HEK293 (cell line): ENCODE measurements at regions not wholly inside any gene's neighbourhood (a gene's known extent, or its start where the extent isn't known, plus 50 kb on each side); places are given as distances from the start of the nearest gene placed in this dataset.

Source experiments
- CTCF ChIA-PET: fragments of 350-600 bp; formaldehyde crosslinking; extraction: SDS; loops from one replicate; lab custom pipeline; 2021; ENCODE audit warnings: antibody characterized with exemption; lab: Yijun Ruan, JAX
- POLR2A ChIA-PET: fragments of 300-600 bp; formaldehyde crosslinking; extraction: SDS; loops from one replicate; lab custom pipeline; 2020; ENCODE audit warnings: antibody characterized with exemption, inconsistent platforms; lab: Yijun Ruan, JAX
- H3K27ac ChIP-seq: fragments of 200-500 bp; sonication (Bioruptor generic); 2 replicates; pipeline ENCODE4 v1.5.1; 2014; ENCODE audit warnings: low read depth, low read length, control low read depth, inconsistent platforms; ENCODE audit errors: extremely low read depth
- H3K36me3 ChIP-seq, 2 experiments: fragments of 200-500 bp in 1 of 2; sonication (Bioruptor generic) in 1 of 2; 1 replicate in 1 of 2; 2 replicates in 1 of 2; pipeline ENCODE4 v1.5.1; 2014 to 2017; ENCODE audit warnings: inconsistent platforms in 2 of 2, low read length in 2 of 2; ENCODE audit not compliant: control insufficient read depth in 2 of 2, insufficient read depth in 1 of 2
- H3K4me1 ChIP-seq: fragments of 200-500 bp; sonication (Bioruptor generic); 2 replicates; pipeline ENCODE4 v1.5.1; 2014; ENCODE audit warnings: mild to moderate bottlenecking, low read length, inconsistent platforms; ENCODE audit not compliant: control insufficient read depth, insufficient read depth
- H3K4me3 ChIP-seq: 2 replicates; pipeline ENCODE4 v1.5.1; 2011; ENCODE audit warnings: low read depth, mild to moderate bottlenecking, control low read depth, low read length, moderate library complexity
- H3K9me3 ChIP-seq: fragments of 200-500 bp; sonication (Bioruptor generic); 2 replicates; pipeline ENCODE4 v1.5.1; 2014; ENCODE audit warnings: low read depth, low read length, inconsistent platforms; ENCODE audit not compliant: control insufficient read depth, insufficient read depth
- HOXD13 ChIP-seq: sonication (generic); formaldehyde crosslinking; IDR thresholded peaks from 2 replicates; pipeline ENCODE4 v1.8.0; 2022; ENCODE audit warnings: missing genetic modification reagents, borderline replicate concordance
- OSR2 ChIP-seq: fragments of 450-650 bp; formaldehyde crosslinking; IDR thresholded peaks from 2 replicates; pipeline ENCODE4 v1.5.1; 2016; ENCODE audit warnings: missing biosample characterization, missing genetic modification characterization
- SCRT2 ChIP-seq: fragments of 450-650 bp; formaldehyde crosslinking; IDR thresholded peaks from 2 replicates; pipeline ENCODE4 v1.5.1; 2016; ENCODE audit warnings: missing biosample characterization, missing genetic modification characterization
- SETDB1 ChIP-seq: IDR thresholded peaks from one replicate; pipeline ENCODE4 v1.6.1; 2017; ENCODE audit warnings: mild to moderate bottlenecking, low read length, moderate library complexity, mixed read lengths; ENCODE audit not compliant: insufficient read length
- SP2 ChIP-seq: fragments of 450-650 bp; formaldehyde crosslinking; IDR thresholded peaks from 2 replicates; pipeline ENCODE4 v1.5.1; 2016; ENCODE audit warnings: missing biosample characterization, missing genetic modification characterization
- YY1 ChIP-seq: fragments of 450-650 bp; formaldehyde crosslinking; IDR thresholded peaks from 2 replicates; pipeline ENCODE4 v1.5.1; 2018; ENCODE audit warnings: missing biosample characterization, missing genetic modification characterization
- ZNF140 ChIP-seq: fragments of 450-650 bp; formaldehyde crosslinking; IDR thresholded peaks from 2 replicates; pipeline ENCODE4 v1.5.1; 2016; ENCODE audit warnings: missing biosample characterization, missing genetic modification characterization
- ZNF155 ChIP-seq: fragments of 450-650 bp; formaldehyde crosslinking; IDR thresholded peaks from 2 replicates; pipeline ENCODE4 v1.5.1; 2016; ENCODE audit warnings: missing biosample characterization, missing genetic modification characterization
- ZNF24 ChIP-seq: fragments of 450-650 bp; formaldehyde crosslinking; IDR thresholded peaks from 2 replicates; pipeline ENCODE4 v1.5.1; 2016; ENCODE audit warnings: missing biosample characterization, missing genetic modification characterization
- ZNF324 ChIP-seq: fragments of 450-650 bp; formaldehyde crosslinking; IDR thresholded peaks from 2 replicates; pipeline ENCODE4 v1.5.1; 2016; ENCODE audit warnings: missing biosample characterization, missing genetic modification characterization
- ZNF335 ChIP-seq: fragments of 450-650 bp; formaldehyde crosslinking; conservative IDR thresholded peaks from 2 replicates; pipeline ENCODE4 v1.5.1; 2016; ENCODE audit warnings: missing biosample characterization, missing genetic modification characterization
- ZNF341 ChIP-seq: fragments of 450-650 bp; formaldehyde crosslinking; IDR thresholded peaks from 2 replicates; pipeline ENCODE4; 2016; ENCODE audit warnings: low read depth, missing biosample characterization, missing genetic modification characterization
- ZNF394 ChIP-seq: fragments of 450-650 bp; formaldehyde crosslinking; IDR thresholded peaks from 2 replicates; pipeline ENCODE4 v1.5.1; 2016; ENCODE audit warnings: missing biosample characterization, missing genetic modification characterization, mild to moderate bottlenecking, moderate library complexity, borderline replicate concordance
- ZNF416 ChIP-seq: fragments of 450-650 bp; formaldehyde crosslinking; IDR thresholded peaks from 2 replicates; pipeline ENCODE4 v1.5.1; 2016; ENCODE audit warnings: missing biosample characterization, missing genetic modification characterization
- ZNF48 ChIP-seq: fragments of 450-650 bp; formaldehyde crosslinking; IDR thresholded peaks from 2 replicates; pipeline ENCODE4 v1.5.1; 2016; ENCODE audit warnings: missing biosample characterization, missing genetic modification characterization
- ZNF514 ChIP-seq: fragments of 450-650 bp; formaldehyde crosslinking; IDR thresholded peaks from 2 replicates; pipeline ENCODE4 v1.5.1; 2016; ENCODE audit warnings: missing biosample characterization, missing genetic modification characterization
- TF ChIP-seq, protein P1 (sequence below): fragments of 450-650 bp; formaldehyde crosslinking; IDR thresholded peaks from 2 replicates; pipeline ENCODE4 v1.5.1; 2016; ENCODE audit warnings: missing biosample characterization, missing genetic modification characterization, borderline replicate concordance
- TF ChIP-seq, protein P2 (sequence below): fragments of 450-650 bp; formaldehyde crosslinking; IDR thresholded peaks from 2 replicates; pipeline ENCODE4 v1.5.1; 2017; ENCODE audit warnings: missing biosample characterization, mild to moderate bottlenecking, missing genetic modification characterization, moderate library complexity
- TF ChIP-seq, protein P3 (sequence below): fragments of 450-650 bp; formaldehyde crosslinking; IDR thresholded peaks from 2 replicates; pipeline ENCODE4 v1.5.1; 2017; ENCODE audit warnings: missing biosample characterization, missing genetic modification characterization
- TF ChIP-seq, protein P4 (sequence below): fragments of 450-650 bp; formaldehyde crosslinking; IDR thresholded peaks from 2 replicates; pipeline ENCODE4 v1.5.1; 2016; ENCODE audit warnings: missing biosample characterization, missing genetic modification characterization

DNA sequence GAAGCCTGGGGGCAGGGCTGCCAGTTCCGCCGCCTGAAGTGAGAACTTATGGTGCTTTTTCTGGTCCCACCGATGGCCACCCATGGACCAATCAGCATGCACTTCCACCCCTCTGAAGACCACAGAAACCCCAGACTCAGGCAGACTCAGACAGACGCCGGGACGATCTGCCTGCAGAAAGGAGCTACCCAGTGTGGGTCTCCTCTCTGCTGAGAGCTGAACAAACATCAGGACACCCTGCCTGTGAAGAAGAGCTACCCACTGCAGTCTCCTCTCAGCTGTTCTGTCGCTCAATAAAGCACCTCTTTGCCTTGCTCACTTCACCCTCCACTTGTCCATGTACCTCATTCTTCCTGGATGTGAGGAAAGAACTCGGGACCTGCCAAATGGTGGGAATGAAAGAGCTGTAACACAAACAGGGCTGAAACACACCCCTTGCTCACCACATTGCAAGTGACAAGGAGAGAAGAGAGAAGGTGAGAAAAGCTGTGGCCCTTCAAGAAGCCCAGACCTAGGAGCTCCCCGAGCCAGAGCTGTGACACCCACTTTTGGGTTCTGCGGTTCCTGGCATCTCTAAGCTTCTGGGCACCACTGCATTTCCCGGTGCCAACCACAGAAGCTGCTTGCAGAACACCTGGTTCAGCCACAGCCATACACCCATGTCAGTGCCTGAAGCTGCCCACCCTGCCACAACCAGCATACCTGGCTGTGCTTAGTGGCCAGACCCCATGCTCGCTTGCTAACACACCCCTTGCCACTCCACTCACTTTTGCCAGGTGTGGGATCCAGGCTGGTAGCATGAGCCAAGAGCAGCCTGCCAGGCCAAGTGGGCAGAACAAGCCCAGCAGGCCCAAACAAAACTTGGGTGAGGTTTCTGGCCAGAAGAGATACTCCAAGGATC is 114.3 kb upstream of the TSLP start:
- H3K4me3 ChIP-seq = no peak overlapping the region
- no peaks in the 10 kb centered on the region for H3K9me3 ChIP-seq
- H3K4me1 ChIP-seq = no peaks in the 10 kb centered on the region
- CTCF ChIA-PET = no interaction called here
- H3K36me3 ChIP-seq = no peaks in the 10 kb centered on the region
- no peak overlapping the region for H3K27ac ChIP-seq
- POLR2A ChIA-PET = no interaction called here
- TF ChIP-seq ZNF24 (tag by site-specific recombination) (no peak), OSR2 (tag by site-specific recombination) (no peak), SCRT2 (tag by site-specific recombination) (no peak), ZNF140 (tag by site-specific recombination) (no peak), SP2 (tag by site-specific recombination) (no peak), ZNF394 (tag by site-specific recombination) (no peak), ZNF335 (tag by site-specific recombination) (no peak), ZNF341 (tag by site-specific recombination) (no peak), ZNF155 (tag by site-specific recombination) (no peak), YY1 (tag by site-specific recombination) (no peak), ZNF48 (tag by site-specific recombination) (no peak), ZNF416 (tag by site-specific recombination) (no peak), HOXD13 (no peak), SETDB1 (no peak), ZNF324 (tag by site-specific recombination) (no peak), ZNF514 (no peak)
- TF ChIP-seq, protein P1, sequence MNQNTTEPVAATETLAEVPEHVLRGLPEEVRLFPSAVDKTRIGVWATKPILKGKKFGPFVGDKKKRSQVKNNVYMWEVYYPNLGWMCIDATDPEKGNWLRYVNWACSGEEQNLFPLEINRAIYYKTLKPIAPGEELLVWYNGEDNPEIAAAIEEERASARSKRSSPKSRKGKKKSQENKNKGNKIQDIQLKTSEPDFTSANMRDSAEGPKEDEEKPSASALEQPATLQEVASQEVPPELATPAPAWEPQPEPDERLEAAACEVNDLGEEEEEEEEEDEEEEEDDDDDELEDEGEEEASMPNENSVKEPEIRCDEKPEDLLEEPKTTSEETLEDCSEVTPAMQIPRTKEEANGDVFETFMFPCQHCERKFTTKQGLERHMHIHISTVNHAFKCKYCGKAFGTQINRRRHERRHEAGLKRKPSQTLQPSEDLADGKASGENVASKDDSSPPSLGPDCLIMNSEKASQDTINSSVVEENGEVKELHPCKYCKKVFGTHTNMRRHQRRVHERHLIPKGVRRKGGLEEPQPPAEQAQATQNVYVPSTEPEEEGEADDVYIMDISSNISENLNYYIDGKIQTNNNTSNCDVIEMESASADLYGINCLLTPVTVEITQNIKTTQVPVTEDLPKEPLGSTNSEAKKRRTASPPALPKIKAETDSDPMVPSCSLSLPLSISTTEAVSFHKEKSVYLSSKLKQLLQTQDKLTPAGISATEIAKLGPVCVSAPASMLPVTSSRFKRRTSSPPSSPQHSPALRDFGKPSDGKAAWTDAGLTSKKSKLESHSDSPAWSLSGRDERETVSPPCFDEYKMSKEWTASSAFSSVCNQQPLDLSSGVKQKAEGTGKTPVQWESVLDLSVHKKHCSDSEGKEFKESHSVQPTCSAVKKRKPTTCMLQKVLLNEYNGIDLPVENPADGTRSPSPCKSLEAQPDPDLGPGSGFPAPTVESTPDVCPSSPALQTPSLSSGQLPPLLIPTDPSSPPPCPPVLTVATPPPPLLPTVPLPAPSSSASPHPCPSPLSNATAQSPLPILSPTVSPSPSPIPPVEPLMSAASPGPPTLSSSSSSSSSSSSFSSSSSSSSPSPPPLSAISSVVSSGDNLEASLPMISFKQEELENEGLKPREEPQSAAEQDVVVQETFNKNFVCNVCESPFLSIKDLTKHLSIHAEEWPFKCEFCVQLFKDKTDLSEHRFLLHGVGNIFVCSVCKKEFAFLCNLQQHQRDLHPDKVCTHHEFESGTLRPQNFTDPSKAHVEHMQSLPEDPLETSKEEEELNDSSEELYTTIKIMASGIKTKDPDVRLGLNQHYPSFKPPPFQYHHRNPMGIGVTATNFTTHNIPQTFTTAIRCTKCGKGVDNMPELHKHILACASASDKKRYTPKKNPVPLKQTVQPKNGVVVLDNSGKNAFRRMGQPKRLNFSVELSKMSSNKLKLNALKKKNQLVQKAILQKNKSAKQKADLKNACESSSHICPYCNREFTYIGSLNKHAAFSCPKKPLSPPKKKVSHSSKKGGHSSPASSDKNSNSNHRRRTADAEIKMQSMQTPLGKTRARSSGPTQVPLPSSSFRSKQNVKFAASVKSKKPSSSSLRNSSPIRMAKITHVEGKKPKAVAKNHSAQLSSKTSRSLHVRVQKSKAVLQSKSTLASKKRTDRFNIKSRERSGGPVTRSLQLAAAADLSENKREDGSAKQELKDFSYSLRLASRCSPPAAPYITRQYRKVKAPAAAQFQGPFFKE = no peak
- TF ChIP-seq, protein P2, sequence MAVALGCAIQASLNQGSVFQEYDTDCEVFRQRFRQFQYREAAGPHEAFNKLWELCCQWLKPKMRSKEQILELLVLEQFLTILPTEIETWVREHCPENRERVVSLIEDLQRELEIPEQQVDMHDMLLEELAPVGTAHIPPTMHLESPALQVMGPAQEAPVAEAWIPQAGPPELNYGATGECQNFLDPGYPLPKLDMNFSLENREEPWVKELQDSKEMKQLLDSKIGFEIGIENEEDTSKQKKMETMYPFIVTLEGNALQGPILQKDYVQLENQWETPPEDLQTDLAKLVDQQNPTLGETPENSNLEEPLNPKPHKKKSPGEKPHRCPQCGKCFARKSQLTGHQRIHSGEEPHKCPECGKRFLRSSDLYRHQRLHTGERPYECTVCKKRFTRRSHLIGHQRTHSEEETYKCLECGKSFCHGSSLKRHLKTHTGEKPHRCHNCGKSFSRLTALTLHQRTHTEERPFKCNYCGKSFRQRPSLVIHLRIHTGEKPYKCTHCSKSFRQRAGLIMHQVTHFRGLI (tag by site-specific recombination) = no peak
- TF ChIP-seq, protein P3, sequence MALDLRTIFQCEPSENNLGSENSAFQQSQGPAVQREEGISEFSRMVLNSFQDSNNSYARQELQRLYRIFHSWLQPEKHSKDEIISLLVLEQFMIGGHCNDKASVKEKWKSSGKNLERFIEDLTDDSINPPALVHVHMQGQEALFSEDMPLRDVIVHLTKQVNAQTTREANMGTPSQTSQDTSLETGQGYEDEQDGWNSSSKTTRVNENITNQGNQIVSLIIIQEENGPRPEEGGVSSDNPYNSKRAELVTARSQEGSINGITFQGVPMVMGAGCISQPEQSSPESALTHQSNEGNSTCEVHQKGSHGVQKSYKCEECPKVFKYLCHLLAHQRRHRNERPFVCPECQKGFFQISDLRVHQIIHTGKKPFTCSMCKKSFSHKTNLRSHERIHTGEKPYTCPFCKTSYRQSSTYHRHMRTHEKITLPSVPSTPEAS (tag by site-specific recombination) = no peak
- TF ChIP-seq, protein P4, sequence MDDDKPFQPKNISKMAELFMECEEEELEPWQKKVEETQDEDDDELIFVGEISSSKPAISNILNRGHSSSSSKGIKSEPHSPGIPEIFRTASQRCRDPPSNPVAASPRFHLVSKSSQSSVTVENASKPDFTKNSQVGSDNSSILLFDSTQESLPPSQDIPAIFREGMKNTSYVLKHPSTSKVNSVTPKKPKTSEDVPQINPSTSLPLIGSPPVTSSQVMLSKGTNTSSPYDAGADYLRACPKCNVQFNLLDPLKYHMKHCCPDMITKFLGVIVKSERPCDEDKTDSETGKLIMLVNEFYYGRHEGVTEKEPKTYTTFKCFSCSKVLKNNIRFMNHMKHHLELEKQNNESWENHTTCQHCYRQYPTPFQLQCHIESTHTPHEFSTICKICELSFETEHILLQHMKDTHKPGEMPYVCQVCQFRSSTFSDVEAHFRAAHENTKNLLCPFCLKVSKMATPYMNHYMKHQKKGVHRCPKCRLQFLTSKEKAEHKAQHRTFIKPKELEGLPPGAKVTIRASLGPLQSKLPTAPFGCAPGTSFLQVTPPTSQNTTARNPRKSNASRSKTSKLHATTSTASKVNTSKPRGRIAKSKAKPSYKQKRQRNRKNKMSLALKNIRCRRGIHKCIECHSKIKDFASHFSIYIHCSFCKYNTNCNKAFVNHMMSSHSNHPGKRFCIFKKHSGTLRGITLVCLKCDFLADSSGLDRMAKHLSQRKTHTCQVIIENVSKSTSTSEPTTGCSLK (tag by site-specific recombination) = no peak
